ENCODE measurements at regions not wholly inside any gene's neighbourhood (a gene's known extent, or its start where the extent isn't known, plus 50 kb on each side); places are given as distances from the start of the nearest gene placed in this dataset.
A peak's percentile ranks its signal among the peaks of the same experiment; 100 is the strongest.
"Not testable (repeated sequence)": the region's sequence is repeated elsewhere in the genome, so short reads cannot be mapped to it uniquely, and the experiment has no call there.

- DNase-seq (ENCODE audit: low read depth in 2 of 2): no peak
Observed at GRCh38 chr21:35606578-35606977, 453.7 kb downstream of the SETD4 start.

- DNase-seq (ENCODE audit: low read depth in 2 of 2): no peak
Observed at GRCh38 chr21:35606146-35606545, 454.2 kb downstream of the SETD4 start.

GRCh38 chr21:35603494-35603893 is 456.8 kb downstream of the SETD4 start:
- DNase-seq (ENCODE audit: low read depth in 2 of 2): no peak

- DNase-seq (ENCODE audit: low read depth in 2 of 2): no peak
Observed at GRCh38 chr21:35602811-35603362, 457.4 kb downstream of the SETD4 start.

- no peak for DNase-seq (ENCODE audit: low read depth in 2 of 2)
Observed at GRCh38 chr21:35601211-35601610, 459.1 kb downstream of the SETD4 start.

GRCh38 chr21:35599164-35599563 is 461.2 kb downstream of the SETD4 start:
- DNase-seq (ENCODE audit: low read depth in 2 of 2): no peak

- no peak for DNase-seq (ENCODE audit: low read depth in 2 of 2)
Observed at GRCh38 chr21:35597750-35598339, 462.5 kb downstream of the SETD4 start.

- no peak for DNase-seq (ENCODE audit: low read depth in 2 of 2)
Observed at GRCh38 chr21:35594905-35595304, 465.4 kb downstream of the SETD4 start.

GRCh38 chr21:35593000-35593502 is 467.3 kb downstream of the SETD4 start:
- DNase-seq (ENCODE audit: low read depth in 2 of 2): peak in 1 of 2 donors; percentile 37

GRCh38 chr21:35590284-35590683 is 470.0 kb downstream of the SETD4 start:
- DNase-seq (ENCODE audit: low read depth in 2 of 2): not testable (repeated sequence)

GRCh38 chr21:35587841-35588380 is 472.4 kb downstream of the SETD4 start:
- no peak for DNase-seq (ENCODE audit: low read depth in 2 of 2)

- no peak for DNase-seq (ENCODE audit: low read depth in 2 of 2)
Observed at GRCh38 chr21:35586305-35586704, 474.0 kb downstream of the SETD4 start.

GRCh38 chr21:35585878-35586277 is 474.4 kb downstream of the SETD4 start:
- no peak for DNase-seq (ENCODE audit: low read depth in 2 of 2)

GRCh38 chr21:35585155-35585554 is 475.2 kb downstream of the SETD4 start:
- no peak for DNase-seq (ENCODE audit: low read depth in 2 of 2)

GRCh38 chr21:35583566-35584216 is 476.6 kb downstream of the SETD4 start:
- no peak for DNase-seq (ENCODE audit: low read depth in 2 of 2)

GRCh38 chr21:35582731-35583130 is 477.6 kb downstream of the SETD4 start:
- DNase-seq (ENCODE audit: low read depth in 2 of 2): no peak

GRCh38 chr21:35581640-35582039 is 478.7 kb downstream of the SETD4 start:
- DNase-seq (ENCODE audit: low read depth in 2 of 2): no peak

GRCh38 chr21:35579520-35580293 is 480.6 kb downstream of the SETD4 start:
- DNase-seq (ENCODE audit: low read depth in 2 of 2): no peak

GRCh38 chr21:35578831-35579471 is 481.4 kb downstream of the SETD4 start:
- no peak for DNase-seq (ENCODE audit: low read depth in 2 of 2)

- DNase-seq (ENCODE audit: low read depth in 2 of 2): no peak
Observed at GRCh38 chr21:35578347-35578782, 482.0 kb downstream of the SETD4 start.

- DNase-seq (ENCODE audit: low read depth in 2 of 2): no peak
Observed at GRCh38 chr21:35575280-35575915, 484.9 kb downstream of the SETD4 start.
